IMR-90 (cell line): ENCODE measurements at regions not wholly inside any gene's neighbourhood (a gene's known extent, or its start where the extent isn't known, plus 50 kb on each side); places are given as distances from the start of the nearest gene placed in this dataset.

Experiments
- ATAC-seq: fragments of 200-7000 bp; cut with Tn5 transposase; 2 replicates; pipeline ENCODE4 v1.9.1; 2020; ENCODE audit warnings: low read depth, mild to moderate bottlenecking, moderate library complexity
- BruUV-seq: library from RNA; stranded (reverse); fragments of 400-500 nt; replicated peaks from 2 replicates; lab custom pipeline; 2021; lab: Mats Ljungman, UMichigan
- CTCF ChIA-PET: fragments of 300-600 bp; formaldehyde crosslinking; extraction: SDS; loops from one replicate; lab custom pipeline; 2021; ENCODE audit warnings: antibody characterized with exemption; lab: Yijun Ruan, JAX
- POLR2A ChIA-PET: fragments of 300-600 bp; sonication (Branson Sonifier 250); formaldehyde crosslinking; loops from one replicate; lab custom pipeline; 2022; ENCODE audit warnings: antibody characterized with exemption; ENCODE audit not compliant: unreplicated experiment; lab: Charles Lee
- DNase-seq: peaks from one replicate; pipeline ENCODE4 v3.0.0; 2013
- H2AFZ ChIP-seq: replicated peaks from 2 replicates; pipeline ENCODE3; 2013; ENCODE audit warnings: low read length, mild to moderate bottlenecking; ENCODE audit not compliant: poor library complexity
- H2AK5ac ChIP-seq: 2 replicates; pipeline ENCODE4 v1.6.1; 2013; ENCODE audit warnings: low read depth, low read length, inconsistent platforms
- H2AK9ac ChIP-seq: replicated peaks from 2 replicates; pipeline ENCODE3; 2013; ENCODE audit warnings: mild to moderate bottlenecking, low read depth, low read length, moderate library complexity; ENCODE audit not compliant: poor library complexity
- H2BK120ac ChIP-seq: 2 replicates; pipeline ENCODE4 v1.6.1; 2013; ENCODE audit warnings: low read depth, low read length, inconsistent platforms
- H2BK15ac ChIP-seq: 3 replicates; pipeline ENCODE4 v1.6.1; 2013; ENCODE audit warnings: low read depth, low read length, inconsistent platforms
- H2BK20ac ChIP-seq: 2 replicates; pipeline ENCODE4 v1.6.1; 2013; ENCODE audit warnings: low read depth, mild to moderate bottlenecking, inconsistent platforms, low read length, moderate library complexity
- H2BK5ac ChIP-seq: 2 replicates; pipeline ENCODE4 v1.6.1; 2013; ENCODE audit warnings: mild to moderate bottlenecking, low read depth, low read length, inconsistent platforms; ENCODE audit not compliant: poor library complexity, severe bottlenecking
- H3K14ac ChIP-seq: replicated peaks from 2 replicates; pipeline ENCODE4 v1.6.1; 2013; ENCODE audit warnings: low read depth, low read length, inconsistent platforms
- H3K18ac ChIP-seq: 2 replicates; pipeline ENCODE4 v1.6.1; 2013; ENCODE audit warnings: low read depth, low read length, control low read depth
- H3K23ac ChIP-seq: 2 replicates; pipeline ENCODE4 v1.6.1; 2013; ENCODE audit warnings: low read depth, low read length, inconsistent platforms
- H3K27ac ChIP-seq: 2 replicates; pipeline ENCODE4 v1.5.1; 2013; ENCODE audit warnings: mild to moderate bottlenecking, control low read depth, low read length; ENCODE audit not compliant: insufficient read depth
- H3K27me3 ChIP-seq: 2 replicates; pipeline ENCODE4 v1.6.1; 2013; ENCODE audit warnings: low read length; ENCODE audit not compliant: control insufficient read depth, insufficient read depth
- H3K36me3 ChIP-seq: 2 replicates; pipeline ENCODE4 v1.6.1; 2013; ENCODE audit warnings: low read length, mixed read lengths; ENCODE audit not compliant: control insufficient read depth, insufficient read depth
- H3K4ac ChIP-seq: 2 replicates; pipeline ENCODE4 v1.6.1; 2013; ENCODE audit warnings: low read depth, low read length, inconsistent platforms
- H3K4me1 ChIP-seq: 2 replicates; pipeline ENCODE4 v1.6.1; 2013; ENCODE audit warnings: low read length, mixed read lengths; ENCODE audit not compliant: control insufficient read depth, insufficient read depth
- H3K4me2 ChIP-seq: 2 replicates; pipeline ENCODE4 v1.6.1; 2013; ENCODE audit warnings: low read depth, mild to moderate bottlenecking, control low read depth, low read length, moderate library complexity
- H3K4me3 ChIP-seq: 2 replicates; pipeline ENCODE4 v1.5.1; 2013; ENCODE audit warnings: low read depth, mild to moderate bottlenecking, control low read depth, low read length, moderate library complexity; ENCODE audit not compliant: insufficient read depth
- H3K56ac ChIP-seq: 2 replicates; pipeline ENCODE4 v1.6.1; 2013; ENCODE audit warnings: low read length, inconsistent platforms; ENCODE audit not compliant: insufficient read depth; ENCODE audit errors: extremely low read depth
- H3K79me1 ChIP-seq, 2 experiments: 2 replicates each; pipeline ENCODE4 v1.6.1; 2013; ENCODE audit warnings: low read length in 2 of 2, inconsistent platforms in 1 of 2, low read depth in 1 of 2
- H3K9ac ChIP-seq: 2 replicates; pipeline ENCODE4 v1.6.1; 2013; ENCODE audit warnings: low read depth, low read length, control low read depth
- H3K9me1 ChIP-seq: 2 replicates; pipeline ENCODE4 v1.6.1; 2013; ENCODE audit warnings: low read length, inconsistent platforms; ENCODE audit not compliant: insufficient read depth
- H3K9me3 ChIP-seq: 2 replicates; pipeline ENCODE4 v1.6.1; 2013; ENCODE audit warnings: low read length; ENCODE audit not compliant: control insufficient read depth, insufficient read depth
- H4K20me1 ChIP-seq: 2 replicates; pipeline ENCODE4 v1.6.1; 2013; ENCODE audit warnings: low read length, inconsistent platforms; ENCODE audit not compliant: insufficient read depth
- H4K5ac ChIP-seq: 2 replicates; pipeline ENCODE4 v1.6.1; 2013; ENCODE audit warnings: mild to moderate bottlenecking, low read depth, low read length, control low read depth
- H4K8ac ChIP-seq, 2 experiments: 2 replicates each; pipeline ENCODE4 v1.6.1; 2013; ENCODE audit warnings: low read depth in 2 of 2, low read length in 2 of 2, control low read depth in 1 of 2, inconsistent platforms in 1 of 2
- H4K91ac ChIP-seq: 2 replicates; pipeline ENCODE4 v1.6.1; 2013; ENCODE audit warnings: low read depth, low read length, inconsistent platforms; ENCODE audit not compliant: insufficient read depth
- BHLHE40 ChIP-seq: fragments of 150-350 bp; IDR thresholded peaks from 2 replicates; pipeline ENCODE4 v1.6.1; 2016; ENCODE audit warnings: mild to moderate bottlenecking, low read depth, low read length
- CHD1 ChIP-seq: IDR thresholded peaks from 2 replicates; pipeline ENCODE4 v1.6.1; 2012; ENCODE audit warnings: low read depth, low read length, improper control_type of control experiment
- FOS ChIP-seq: fragments of 150-350 bp; IDR thresholded peaks from 2 replicates; pipeline ENCODE4 v1.6.1; 2016; ENCODE audit warnings: low read depth, low read length
- MAZ ChIP-seq: IDR thresholded peaks from 2 replicates; pipeline ENCODE4 v1.6.1; 2012; ENCODE audit warnings: low read depth, mild to moderate bottlenecking, low read length, improper control_type of control experiment, moderate library complexity, borderline replicate concordance
- POLR2A ChIP-seq: IDR thresholded peaks from 2 replicates; pipeline ENCODE4 v1.6.1; 2012; ENCODE audit warnings: mild to moderate bottlenecking, low read depth, low read length
- RAD21 ChIP-seq: IDR thresholded peaks from 2 replicates; pipeline ENCODE4 v1.6.1; 2012; ENCODE audit warnings: low read length, improper control_type of control experiment
- SMC3 ChIP-seq: fragments of 150-350 bp; IDR thresholded peaks from 2 replicates; pipeline ENCODE4 v1.6.1; 2016; ENCODE audit warnings: low read depth, mild to moderate bottlenecking, antibody characterized with exemption, low read length, moderate library complexity
- WGBS, 2 experiments: methylation state at CpG; one replicate each; pipeline versions ENCODE4 v1.1.5 to v1.1.7; 2013; ENCODE audit warnings: missing lambda C conversion rate in 2 of 2; ENCODE audit not compliant: insufficient read length in 1 of 2; ENCODE audit errors: extremely low coverage in 2 of 2; 5-methylcytosine and 5-hydroxymethylcytosine counted together
- dilution Hi-C: fragments of 300-500 bp; cut with HindIII; formaldehyde crosslinking; loops from one replicate; pipeline ENCODE4 v1.14.3; 2018; ENCODE audit warnings: low sequenced_read_pairs; ENCODE audit not compliant: unreplicated experiment
- in situ Hi-C: fragments of 300-500 bp; cut with MboI; formaldehyde crosslinking; loops from 3 replicates; pipeline ENCODE4 v1.14.3; 2019; ENCODE audit warnings: low sequenced_read_pairs, inconsistent platforms, mixed read lengths
- intact Hi-C: fragments of 100-400 bp; cut with micrococcal nuclease; formaldehyde crosslinking; loops from 2 replicates; pipeline ENCODE4 v1.10.0; 2022

GRCh38 chr11:4190098-4190497 lies 95.5 kb downstream of the RRM1 start:
- ATAC-seq: no peak
- no peak overlapping the region for H2AK5ac ChIP-seq
- CTCF ChIA-PET: interaction anchor here (1.0 kb wide), 1 partner anchor 349 kb away, joined by 4 read pairs; no protein-coding TSS in a partner anchor

More at GRCh38 chr11:4190098-4190497, 95.5 kb downstream of the RRM1 start:
- Histone ChIP-seq H3K79me1 (no peaks in the 10 kb centered on the region), H3K23ac (no peak overlapping the region), H2BK15ac (no peak overlapping the region), H3K36me3 (no peaks in the 10 kb centered on the region), H3K4me3 (no peak overlapping the region), H2AFZ (no peak overlapping the region), H3K4me2 (no peak overlapping the region), H3K4ac (no peak overlapping the region), H2BK120ac (no peak overlapping the region), H4K5ac (no peak overlapping the region), H3K9ac (no peak overlapping the region), H3K9me3 (no peaks in the 10 kb centered on the region), H4K8ac (no peak overlapping the region), H3K9me1 (no peaks in the 10 kb centered on the region), H2AK9ac (no peak overlapping the region), H3K56ac (no peak overlapping the region), H4K20me1 (no peaks in the 10 kb centered on the region), H4K91ac (no peak overlapping the region), H3K27ac (no peak overlapping the region), H2BK5ac (no peak overlapping the region), H3K27me3 (no peaks in the 10 kb centered on the region; the same call in 1 of the 2 replicates), H3K18ac (no peak overlapping the region), H3K14ac (no peak overlapping the region), H3K4me1 (no peaks in the 10 kb centered on the region), H2BK20ac (no peak overlapping the region)
- POLR2A ChIA-PET: no interaction called here
- dilution Hi-C loops: no loop called here
- 100% methylated on average over 1 of the region's 2 CpGs; no CpG with 5 or more reads in 1 of the 2 experiments for WGBS, 2 experiments
- in situ Hi-C loops: no loop called here
- BruUV-seq: no TSS peak
- no peak for TF ChIP-seq MAZ
- TF ChIP-seq CHD1: no peak
- TF ChIP-seq FOS: no peak
- TF ChIP-seq SMC3: no peak
- no peak for TF ChIP-seq BHLHE40
- TF ChIP-seq POLR2A: no peak
- TF ChIP-seq RAD21: no peak
- no peak for DNase-seq
- intact Hi-C loops: no loop called here
